Adrenal gland (tissue), 9 donors: ENCODE measurements at regions not wholly inside any gene's neighbourhood (a gene's known extent, or its start where the extent isn't known, plus 50 kb on each side); places are given as distances from the start of the nearest gene placed in this dataset.

Experiments used
- DNase-seq, 7 donors: peaks; one replicate each; pipeline ENCODE4 v3.0.0-alpha.2; 2019 to 2020
- H3K27ac ChIP-seq, 5 donors: fragments of 200-600 bp; sonication (generic) in 4 of 5; 1 replicate in 3 of 5; 2 replicates in 2 of 5; pipeline versions ENCODE4 v1.5.1 to v1.8.0; 2016 to 2020; ENCODE audit warnings: mild to moderate bottlenecking in 1 of 5
- H3K27me3 ChIP-seq: fragments of 200-600 bp; 2 replicates; pipeline ENCODE4 v1.8.0; 2021
- H3K36me3 ChIP-seq, 2 donors: fragments of 200-600 bp; replicated peaks in 1 of 2; 1 replicate in 1 of 2; 2 replicates in 1 of 2; pipeline versions ENCODE4 v1.5.1 to v1.8.0; 2018 to 2022
- H3K4me1 ChIP-seq, 2 donors: fragments of 200-600 bp; replicated peaks in 1 of 2; 1 replicate in 1 of 2; 2 replicates in 1 of 2; pipeline versions ENCODE4 v1.5.1 to v1.8.0; 2018 to 2021
- H3K4me3 ChIP-seq, 4 donors: fragments of 200-600 bp; sonication (generic) in 3 of 4; one replicate each; pipeline ENCODE4 v1.5.1; 2016 to 2018
- H3K9me3 ChIP-seq, 3 donors: fragments of 200-600 bp; sonication (generic) in 1 of 3; replicated peaks in 1 of 3; 1 replicate in 2 of 3; 2 replicates in 1 of 3; pipeline versions ENCODE4 v1.5.1 to v1.8.0; 2016 to 2021
- POLR2A ChIP-seq, 2 donors: fragments of 450-650 bp; IDR thresholded peaks; one replicate each; pipeline ENCODE4 v1.6.1; 2017; ENCODE audit warnings: antibody characterized with exemption in 2 of 2, mild to moderate bottlenecking in 2 of 2, moderate library complexity in 1 of 2
- WGBS, 4 donors: extraction: QIAGEN DNeasy Blood & Tissue Kit in 2 of 4; methylation state at CpG; one replicate each; pipeline versions ENCODE4 v1.1.5 to v1.1.7; 2013 to 2017; 5-methylcytosine and 5-hydroxymethylcytosine counted together
- intact Hi-C, 2 donors: fragments of 100-400 bp; cut with DNase I; formaldehyde crosslinking; loops; one replicate each; pipeline versions ENCODE4 v1.14.1 to v1.15.0; 2022 to 2023
- TF ChIP-seq, protein P1 (sequence below), 6 experiments: fragments of 450-650 bp in 4 of 6; fragments of 200-600 bp in 2 of 6; sonication (generic) in 1 of 6; IDR thresholded peaks; 1 replicate in 5 of 6; 2 replicates in 1 of 6; pipeline versions ENCODE4 v1.5.1 to v1.8.0; 2016 to 2021; ENCODE audit warnings: antibody characterized with exemption in 6 of 6, mild to moderate bottlenecking in 2 of 6, moderate library complexity in 1 of 6
- donor health status: healthy with polysubstance abuse.
- donor health status: Bipolar disorder and iron deficiency.
- donor health status: DM: yes; HTN: yes; CAD: no.
- donor health status: DM: no; HTN: no; CAD: no.
- donor health status: DM: no; HTN: no; CAD: no.

- DNase-seq: no peak
- H3K9me3 ChIP-seq: no peaks in the 10 kb centered on the region
- TF ChIP-seq, protein P1, sequence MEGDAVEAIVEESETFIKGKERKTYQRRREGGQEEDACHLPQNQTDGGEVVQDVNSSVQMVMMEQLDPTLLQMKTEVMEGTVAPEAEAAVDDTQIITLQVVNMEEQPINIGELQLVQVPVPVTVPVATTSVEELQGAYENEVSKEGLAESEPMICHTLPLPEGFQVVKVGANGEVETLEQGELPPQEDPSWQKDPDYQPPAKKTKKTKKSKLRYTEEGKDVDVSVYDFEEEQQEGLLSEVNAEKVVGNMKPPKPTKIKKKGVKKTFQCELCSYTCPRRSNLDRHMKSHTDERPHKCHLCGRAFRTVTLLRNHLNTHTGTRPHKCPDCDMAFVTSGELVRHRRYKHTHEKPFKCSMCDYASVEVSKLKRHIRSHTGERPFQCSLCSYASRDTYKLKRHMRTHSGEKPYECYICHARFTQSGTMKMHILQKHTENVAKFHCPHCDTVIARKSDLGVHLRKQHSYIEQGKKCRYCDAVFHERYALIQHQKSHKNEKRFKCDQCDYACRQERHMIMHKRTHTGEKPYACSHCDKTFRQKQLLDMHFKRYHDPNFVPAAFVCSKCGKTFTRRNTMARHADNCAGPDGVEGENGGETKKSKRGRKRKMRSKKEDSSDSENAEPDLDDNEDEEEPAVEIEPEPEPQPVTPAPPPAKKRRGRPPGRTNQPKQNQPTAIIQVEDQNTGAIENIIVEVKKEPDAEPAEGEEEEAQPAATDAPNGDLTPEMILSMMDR (IDR thresholded peaks at IDR 0.05): no peak
- no peak for TF ChIP-seq POLR2A (IDR thresholded peaks at IDR 0.05)
These were observed 355.0 kb downstream of the DSC3 start for GRCh38 chr18:30687501-30687900.

DNA sequence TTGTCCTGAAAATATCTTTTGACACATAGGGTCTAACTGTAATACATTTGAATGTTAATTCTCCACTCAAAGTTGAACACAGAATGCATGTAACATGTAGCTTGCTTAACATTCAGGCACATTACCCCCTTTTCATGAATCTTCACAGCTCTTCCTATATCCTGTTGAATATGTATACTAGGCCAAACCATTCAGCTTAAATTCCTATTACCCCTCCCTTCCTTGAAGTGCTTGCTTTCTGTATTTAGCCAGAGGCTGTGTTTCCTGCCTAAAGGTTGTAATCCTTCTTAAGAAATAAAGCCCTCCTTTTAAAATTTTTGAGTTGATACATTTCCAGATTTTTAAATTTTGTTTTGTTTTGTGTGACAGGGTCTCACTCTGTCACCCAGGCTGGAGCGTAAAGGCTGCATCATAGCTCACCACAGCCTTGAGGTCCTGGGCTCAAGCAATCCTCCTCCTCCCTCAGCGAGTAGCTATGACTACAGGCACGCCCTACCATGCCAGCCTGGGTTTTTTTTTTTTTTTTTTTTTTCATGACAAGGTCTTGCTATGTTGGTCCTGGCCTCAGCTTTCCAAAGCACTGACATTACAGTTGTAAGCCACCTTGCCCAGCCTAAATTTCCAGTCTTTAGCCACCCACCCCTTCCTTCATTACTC, 357.6 kb downstream of the DSC3 start:
- H3K4me1 ChIP-seq: no peaks in the 10 kb centered on the region
- WGBS, 4 donors: 44 to 55% (median 48%) methylated on average over 3 of the region's 3 CpGs

More at GRCh38 chr18:30687501-30687900, 355.0 kb downstream of the DSC3 start:
- Histone ChIP-seq H3K36me3 (no peaks in the 10 kb centered on the region), H3K27me3 (no peaks in the 10 kb centered on the region), H3K4me3 (no peak overlapping the region), H3K4me1 (no peaks in the 10 kb centered on the region), H3K27ac (no peak overlapping the region)
- 65 to 75% (median 72%) methylated on average over 2 of the region's 2 CpGs for WGBS, 4 donors
- intact Hi-C loops: no loop called here

DNA sequence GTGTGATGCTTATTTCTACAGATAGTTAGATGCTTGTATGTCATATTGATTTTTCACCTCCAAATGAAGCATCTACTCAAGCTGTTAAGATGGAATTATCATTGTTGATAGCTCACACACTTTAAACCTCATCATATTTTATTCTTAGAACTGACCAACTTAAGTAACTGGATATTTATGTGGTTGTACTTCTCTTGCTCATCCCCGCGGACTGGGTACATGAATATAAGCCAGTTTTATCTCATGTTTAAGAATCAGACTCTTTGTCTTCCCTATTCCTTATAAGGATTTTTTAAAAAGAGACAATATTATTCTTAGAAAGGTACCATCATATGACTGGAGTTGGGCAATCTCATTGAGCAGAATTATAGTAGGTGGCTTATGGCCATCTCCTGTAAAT, 358.7 kb downstream of the DSC3 start:
- Histone ChIP-seq H3K27me3 (no peaks in the 10 kb centered on the region), H3K9me3 (no peaks in the 10 kb centered on the region), H3K4me1 (no peaks in the 10 kb centered on the region), H3K4me3 (no peak overlapping the region), H3K27ac (no peak overlapping the region), H3K36me3 (no peaks in the 10 kb centered on the region)
- no peak for DNase-seq
- no peak for TF ChIP-seq POLR2A (IDR thresholded peaks at IDR 0.05)
- TF ChIP-seq, protein P1 (IDR thresholded peaks at IDR 0.05): no peak
- WGBS, 4 donors: 75 to 91% (median 86%) methylated on average over 2 of the region's 2 CpGs
- intact Hi-C loops: no loop called here

More for the DNA sequence above, 357.6 kb downstream of the DSC3 start:
- no peaks in the 10 kb centered on the region for H3K27me3 ChIP-seq
- DNase-seq: no peak
- TF ChIP-seq POLR2A (IDR thresholded peaks at IDR 0.05): no peak
- TF ChIP-seq, protein P1 (IDR thresholded peaks at IDR 0.05): no peak
- no peaks in the 10 kb centered on the region for H3K36me3 ChIP-seq
- no peak overlapping the region for H3K27ac ChIP-seq
- H3K4me3 ChIP-seq: no peak overlapping the region
- no peaks in the 10 kb centered on the region for H3K9me3 ChIP-seq
- intact Hi-C loops: no loop called here

GRCh38 chr18:30682672-30683071, 359.9 kb downstream of the DSC3 start:
- no peaks in the 10 kb centered on the region for H3K4me1 ChIP-seq
- WGBS, 4 donors: 6 to 15% (median 12%) methylated on average over 1 of the region's 1 CpG
- no peak overlapping the region for H3K4me3 ChIP-seq
- H3K9me3 ChIP-seq: no peaks in the 10 kb centered on the region
- no peak overlapping the region for H3K27ac ChIP-seq
- intact Hi-C loops: no loop called here
- DNase-seq: no peak
- TF ChIP-seq, protein P1 (IDR thresholded peaks at IDR 0.05): no peak
- TF ChIP-seq POLR2A (IDR thresholded peaks at IDR 0.05): no peak
- H3K27me3 ChIP-seq: no peaks in the 10 kb centered on the region
- no peaks in the 10 kb centered on the region for H3K36me3 ChIP-seq
